C1 segment of cervical spinal cord (tissue), 14 donors: ENCODE measurements at regions not wholly inside any gene's neighbourhood (a gene's known extent, or its start where the extent isn't known, plus 50 kb on each side); places are given as distances from the start of the nearest gene placed in this dataset.
A peak's percentile ranks its signal among the peaks of the same experiment; 100 is the strongest.
"Not testable (repeated sequence)": the region's sequence is repeated elsewhere in the genome, so short reads cannot be mapped to it uniquely, and the experiment has no call there.

Source experiments
- DNase-seq, 14 donors: peaks; one replicate each; lab custom pipeline; 2025; lab: John Stamatoyannopoulos, UW

DNA sequence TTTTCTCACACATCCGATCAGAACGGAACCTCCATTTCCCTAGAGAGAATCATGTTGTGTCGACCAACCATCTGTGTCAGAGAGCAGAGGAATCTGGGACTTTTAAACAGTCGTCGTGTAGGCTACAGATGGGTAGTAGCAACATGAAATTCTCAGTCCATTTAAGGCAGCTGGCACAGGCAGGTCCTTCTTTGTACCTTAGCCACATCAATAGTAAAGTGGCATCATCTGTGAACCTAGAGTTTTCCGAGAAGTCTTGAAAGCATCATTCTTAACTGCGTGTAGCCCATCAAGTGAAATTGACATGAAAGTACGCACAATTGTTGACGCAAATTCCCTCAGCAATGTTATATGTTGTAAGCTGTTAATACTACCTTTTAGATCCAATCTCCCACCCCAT lies 114.5 kb upstream of the GRM7 start:
- DNase-seq, result no peak

DNA sequence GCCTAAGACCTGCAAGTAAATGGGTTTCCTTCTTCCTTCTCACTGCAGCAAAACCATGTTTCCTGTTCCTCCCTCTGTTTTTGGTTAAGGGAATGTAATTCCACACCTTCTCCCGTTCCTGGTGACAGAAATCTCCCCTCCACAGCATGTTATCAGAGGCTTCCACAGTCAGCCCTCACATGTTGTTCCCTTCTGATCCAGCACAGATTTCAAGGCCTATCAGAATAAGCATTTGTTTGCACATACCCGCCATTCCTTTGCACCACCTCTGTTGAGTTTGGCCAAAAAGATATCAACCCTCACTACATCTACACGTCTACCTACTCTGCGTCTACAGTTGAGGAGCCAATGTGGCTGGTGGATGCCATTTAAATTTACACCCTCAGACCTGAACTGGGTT lies 113.9 kb upstream of the GRM7 start:
- DNase-seq, result no peak

DNA sequence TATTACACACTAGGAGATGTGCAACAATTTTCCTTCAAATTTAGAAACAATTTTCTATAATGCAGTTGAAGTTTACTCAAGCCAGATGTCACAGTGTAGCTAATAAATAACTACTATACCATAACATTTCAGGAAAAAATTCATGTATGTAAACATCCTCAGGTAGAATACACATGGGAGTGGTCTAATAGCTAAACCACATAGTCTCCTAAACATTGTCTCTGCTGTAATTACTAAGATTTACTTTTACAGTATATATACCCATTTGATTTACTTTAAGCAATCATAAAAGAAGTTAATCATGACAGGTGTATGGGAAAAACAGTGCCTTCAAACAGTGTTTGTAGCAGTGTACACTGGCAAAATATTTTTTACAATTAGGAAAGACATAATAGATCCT lies 110.1 kb upstream of the GRM7 start:
- DNase-seq, result no peak

DNA sequence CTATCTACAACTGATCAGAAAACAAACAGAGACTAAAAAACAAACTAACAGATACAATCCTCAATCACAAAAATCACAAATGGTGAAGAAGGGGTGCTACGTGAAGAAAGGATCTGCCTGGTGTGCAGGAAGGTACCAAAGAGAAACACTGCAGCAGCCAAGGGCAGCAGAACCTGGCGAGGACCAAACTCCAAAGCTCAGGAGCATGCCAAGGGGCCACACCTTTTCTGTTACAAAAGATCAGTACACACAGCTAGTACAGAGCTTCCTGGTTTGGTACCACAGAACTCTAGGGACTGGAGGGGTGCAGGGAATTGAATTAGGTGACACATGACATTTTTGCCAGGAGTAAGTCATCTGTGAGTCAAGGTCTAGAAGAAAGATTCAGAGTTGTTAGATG lies 107.4 kb upstream of the GRM7 start:
- no peak for DNase-seq

DNA sequence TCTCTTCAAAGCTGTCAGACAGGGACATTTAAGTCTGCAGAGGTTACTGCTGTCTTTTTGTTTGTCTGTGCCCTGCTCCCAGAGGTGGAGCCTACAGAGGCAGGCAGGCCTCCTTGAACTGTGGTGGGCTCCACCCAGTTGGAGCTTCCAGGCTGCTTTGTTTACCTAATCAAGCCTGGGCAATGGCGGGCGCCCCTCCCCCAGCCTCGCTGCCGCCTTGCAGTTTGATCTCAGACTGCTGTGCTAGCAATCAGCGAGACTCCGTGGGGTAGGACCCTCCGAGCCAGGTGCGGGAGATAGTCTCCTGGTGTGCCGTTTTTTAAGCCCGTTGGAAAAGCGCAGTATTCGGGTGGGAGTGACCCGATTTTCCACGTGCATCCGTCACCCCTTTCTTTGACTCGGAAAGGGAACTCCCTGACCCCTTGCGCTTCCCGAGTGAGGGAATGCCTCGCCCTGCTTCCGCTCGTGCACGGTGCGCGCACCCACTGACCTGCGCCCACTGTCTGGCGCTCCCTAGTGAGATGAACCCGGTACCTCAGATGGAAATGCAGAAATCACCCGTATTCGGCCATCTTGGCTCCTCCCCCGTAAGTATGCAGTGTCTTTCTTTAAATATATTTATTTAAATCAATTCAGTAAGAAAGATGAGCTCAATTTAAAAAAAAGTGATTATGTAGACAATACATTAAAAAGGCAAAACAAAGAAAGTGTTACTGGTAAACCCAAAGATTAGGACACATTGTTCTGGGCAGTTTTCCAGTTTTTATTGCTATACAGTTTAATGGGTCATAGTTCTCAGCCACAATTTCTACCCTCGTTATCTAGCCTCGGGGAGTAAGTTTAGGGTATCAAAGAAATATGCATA lies 91.2 kb upstream of the GRM7 start:
- DNase-seq, result not testable (repeated sequence)

DNA sequence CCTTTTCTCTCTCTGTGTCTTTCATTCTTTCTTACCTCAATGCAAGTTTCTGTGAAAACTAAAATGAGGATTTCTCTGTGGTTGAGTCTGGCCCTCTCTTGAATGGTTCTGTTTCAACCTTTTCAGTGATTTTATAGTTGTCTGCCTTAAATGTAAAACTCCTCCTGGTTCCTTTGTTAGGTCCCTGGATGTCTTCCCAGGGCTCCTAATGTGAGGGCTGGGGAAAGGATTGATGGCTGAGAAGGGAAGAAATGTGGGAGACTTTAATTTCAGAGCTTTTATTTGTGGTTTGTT lies 90.6 kb upstream of the GRM7 start:
- no peak for DNase-seq

DNA sequence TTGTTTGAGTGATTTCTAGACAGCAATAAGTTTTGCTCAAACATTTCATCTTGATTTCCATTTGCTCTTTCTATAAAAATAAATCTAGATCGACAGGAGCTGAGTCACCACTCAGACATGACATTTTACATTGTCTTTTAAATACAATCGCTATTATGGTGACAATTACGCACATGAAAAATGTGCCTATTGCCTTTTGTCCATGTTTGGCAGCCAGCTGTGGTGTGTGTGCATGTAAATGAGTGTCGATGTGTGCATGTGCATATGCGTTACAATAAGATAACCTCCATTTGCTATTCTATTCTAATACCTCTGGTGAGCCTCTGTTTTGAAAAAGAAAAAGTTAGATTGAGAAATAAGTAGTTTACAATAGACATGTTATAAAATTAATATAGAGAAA lies 89.7 kb upstream of the GRM7 start:
- DNase-seq, result no peak

DNA sequence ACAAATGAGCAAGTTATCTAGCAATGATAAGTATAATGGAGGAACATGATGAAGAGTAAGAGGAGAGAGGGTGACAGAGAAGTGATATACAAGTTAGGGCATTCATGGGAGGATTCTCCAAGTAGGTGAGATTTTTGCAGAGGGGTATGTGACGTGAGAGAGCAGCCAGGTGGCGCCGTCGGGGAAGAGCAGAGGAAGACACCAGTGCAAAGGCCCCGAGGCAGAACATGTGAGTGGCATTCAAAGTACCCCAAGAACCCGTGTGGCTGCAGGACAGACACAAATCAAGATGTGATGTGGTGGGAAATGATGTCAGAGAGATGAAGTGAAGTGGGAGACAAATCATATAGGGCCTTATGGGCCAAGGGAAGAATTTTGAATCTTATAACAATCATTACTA lies 81.8 kb upstream of the GRM7 start:
- no peak for DNase-seq

DNA sequence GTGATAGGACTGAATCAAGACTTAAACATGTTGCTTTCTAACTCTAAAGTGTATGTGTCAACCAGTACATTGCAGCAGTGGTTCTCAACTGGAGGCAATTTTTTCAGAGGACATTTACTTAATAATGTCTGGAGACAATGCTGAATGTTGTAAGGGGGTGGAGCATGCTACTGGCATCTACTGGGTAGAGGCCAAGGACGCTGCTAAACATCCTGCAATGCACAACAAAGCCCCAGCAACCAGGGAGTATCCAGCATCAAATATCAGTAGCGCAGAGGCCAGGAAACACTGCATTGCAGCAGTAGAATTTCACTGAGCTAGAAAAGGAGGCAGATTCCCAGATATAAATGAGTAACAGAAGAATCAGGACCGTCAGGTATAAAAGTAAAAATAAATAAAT lies 79.8 kb upstream of the GRM7 start:
- DNase-seq, result no peak

DNA sequence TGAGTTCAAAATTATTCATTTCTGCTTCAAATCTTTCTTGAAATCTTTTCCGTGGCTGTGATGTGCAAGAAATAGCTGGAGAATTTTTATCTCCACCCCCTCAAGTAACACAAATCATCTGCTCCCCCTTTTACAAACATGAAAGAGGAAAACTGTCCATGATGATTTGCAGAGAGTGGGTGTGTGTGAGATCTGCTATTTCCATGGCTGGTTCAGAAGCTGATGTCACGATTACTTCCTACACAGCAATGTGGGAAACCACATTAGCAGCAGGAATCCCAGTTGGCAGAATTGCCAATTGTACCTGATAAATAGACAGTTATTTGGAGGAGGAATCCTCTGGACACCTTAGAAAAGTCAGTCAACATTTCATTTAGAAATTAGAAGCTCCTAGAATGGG lies 75.2 kb upstream of the GRM7 start:
- DNase-seq, result no peak

DNA sequence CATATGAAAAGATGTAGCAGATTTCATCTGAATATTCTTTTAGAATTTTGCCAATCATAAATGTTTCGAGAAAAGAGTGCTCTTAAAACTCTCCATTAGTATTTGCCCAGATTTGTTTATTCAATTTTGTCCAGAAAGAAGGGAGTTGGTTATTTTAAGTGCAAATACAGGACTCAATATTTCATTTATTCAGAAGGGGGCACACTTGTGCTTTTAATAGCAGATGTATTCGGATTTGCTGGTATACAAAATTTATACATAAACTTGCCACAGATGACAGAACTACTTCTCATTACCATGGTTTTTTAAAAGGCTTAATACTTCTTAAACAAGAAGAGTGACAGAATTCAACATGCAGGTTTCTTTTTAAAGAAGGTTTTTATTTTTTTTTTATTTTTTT lies 69.8 kb upstream of the GRM7 start:
- DNase-seq, result no peak

DNA sequence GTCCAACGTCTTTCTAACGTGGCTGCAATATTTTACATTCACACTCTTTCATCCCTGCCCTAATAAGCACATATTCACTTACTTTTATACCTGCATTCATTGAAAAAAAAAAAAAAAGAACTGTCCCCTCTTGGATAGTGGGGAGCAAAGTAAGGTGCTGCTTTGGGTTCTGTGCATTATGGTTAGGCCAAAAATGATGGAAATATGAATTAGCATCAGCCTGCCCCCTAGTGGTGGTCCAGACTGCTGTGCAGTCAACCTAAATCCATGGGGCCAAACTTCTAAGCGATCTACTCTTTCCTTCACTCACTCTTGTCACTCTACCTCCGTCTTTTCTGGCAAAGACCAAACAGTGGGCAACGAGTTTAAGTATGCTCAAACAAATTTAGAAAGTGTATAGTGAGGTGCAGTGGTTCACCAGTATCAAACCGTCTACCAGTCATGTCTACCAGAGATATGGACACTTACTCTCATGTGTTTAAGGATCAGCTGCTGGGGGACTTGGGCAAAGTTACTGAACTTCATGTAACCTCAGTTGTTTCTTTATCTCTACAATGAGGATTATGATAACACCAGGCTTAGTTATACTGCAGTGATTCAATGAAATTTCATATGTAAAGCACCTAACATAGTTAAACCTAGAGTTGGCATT lies 61.5 kb upstream of the GRM7 start:
- peak in 4 of 14 donors; percentile 0 to 8 (median 4) for DNase-seq

DNA sequence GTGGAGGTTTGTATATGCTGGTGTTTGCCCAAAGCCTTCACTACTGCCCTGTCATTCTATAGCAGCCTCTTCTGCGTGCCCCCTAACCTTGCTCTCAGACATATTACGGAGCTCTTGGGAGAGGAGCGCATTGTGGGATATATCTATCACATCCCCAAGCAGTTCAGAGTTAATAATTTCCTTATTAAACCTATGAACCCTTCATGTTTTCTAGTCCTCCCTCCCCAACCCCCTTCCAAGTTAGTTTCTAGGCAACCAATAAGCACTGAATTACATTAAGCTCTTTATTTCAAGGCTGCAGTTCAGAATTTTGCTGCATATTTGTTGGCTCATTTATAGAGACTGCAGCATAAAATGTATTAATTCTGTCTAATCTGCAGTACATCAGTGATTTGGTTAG lies 57.3 kb upstream of the GRM7 start:
- no peak for DNase-seq

DNA sequence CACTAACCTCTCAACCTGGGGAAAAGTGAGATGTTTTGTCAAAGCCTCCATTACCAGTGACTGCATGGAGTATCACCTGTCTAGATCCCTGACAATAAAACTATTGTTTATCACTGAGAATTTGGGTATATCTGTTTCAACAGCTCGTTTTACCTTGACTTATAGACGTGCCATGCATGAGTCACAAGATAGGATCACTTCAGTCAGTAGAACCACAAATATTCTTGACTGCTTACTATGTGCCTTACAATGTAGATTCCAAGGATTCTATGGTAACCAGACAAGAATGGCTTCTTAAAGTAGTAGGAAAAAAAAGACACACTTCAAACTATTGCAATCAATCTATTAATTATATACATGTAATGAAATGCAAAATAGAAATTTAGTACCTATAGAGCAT lies 55.7 kb upstream of the GRM7 start:
- no peak for DNase-seq

DNA sequence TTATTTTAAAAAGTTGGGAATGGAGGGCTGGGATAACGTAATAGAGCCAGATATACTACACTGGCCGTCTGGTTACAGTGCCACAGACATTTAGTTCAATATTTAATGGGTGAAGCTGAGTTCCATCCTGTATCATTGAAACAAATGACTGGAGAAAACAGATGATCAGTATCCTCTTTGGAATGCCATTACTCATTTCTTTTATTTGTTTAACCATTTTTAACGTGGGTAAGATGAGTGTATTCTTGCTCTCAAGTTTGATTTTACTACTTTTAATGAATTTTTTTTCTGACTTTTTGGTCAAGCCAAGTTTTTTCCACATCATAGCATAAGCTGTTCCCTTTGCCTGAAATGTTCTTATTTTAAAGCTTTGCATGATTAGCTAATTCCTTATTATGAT lies 53.9 kb upstream of the GRM7 start:
- no peak for DNase-seq

DNA sequence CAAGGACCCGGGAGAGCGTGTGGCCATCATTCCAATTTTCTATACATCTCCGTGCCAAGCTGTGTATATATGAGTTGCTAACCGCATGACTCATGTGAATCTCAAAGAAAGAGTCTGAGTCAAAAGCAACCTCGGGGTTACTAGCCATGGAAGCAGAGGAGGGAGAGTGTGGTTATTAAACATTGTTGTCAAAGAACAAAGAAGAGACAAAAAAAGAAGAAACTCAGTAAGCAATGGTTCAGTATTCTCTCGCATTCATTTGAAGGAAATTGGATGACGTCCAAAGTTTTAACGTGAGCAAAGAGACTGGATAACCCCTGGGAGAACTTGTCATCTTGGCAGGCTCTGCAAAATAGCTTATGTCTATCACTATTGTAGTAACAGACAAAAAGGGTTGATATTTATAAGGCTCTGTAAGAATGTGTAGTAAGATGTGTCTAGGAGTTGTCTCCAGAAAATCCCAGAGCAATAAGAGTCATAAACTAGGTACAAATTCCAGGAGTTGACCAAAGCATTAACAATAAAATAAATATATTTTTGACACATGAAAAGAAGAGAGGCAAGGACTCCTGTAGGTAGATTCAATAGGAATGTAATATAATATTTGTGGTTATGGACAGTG lies 52.8 kb upstream of the GRM7 start:
- no peak for DNase-seq

DNA sequence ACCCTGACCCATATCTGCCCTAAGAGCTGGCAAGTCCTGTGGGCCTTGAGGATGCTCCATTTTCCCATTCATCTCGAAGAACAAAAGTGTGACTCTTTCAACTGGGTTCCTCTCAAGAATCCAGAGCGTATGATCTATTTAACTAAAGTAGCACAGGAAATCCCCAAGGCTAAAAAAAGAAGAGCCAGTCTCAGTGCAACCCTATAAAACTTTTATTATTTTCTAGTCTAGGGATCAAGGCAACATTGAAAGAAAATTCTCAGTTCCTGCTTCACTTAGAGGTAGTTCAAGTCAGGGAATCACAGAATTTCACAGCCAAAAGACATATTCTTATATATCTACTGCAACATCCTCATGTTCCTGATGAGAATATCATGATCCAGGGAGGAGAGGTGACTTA lies 51.6 kb upstream of the GRM7 start:
- DNase-seq, result no peak
